Fibroblast of villous mesenchyme (primary cell): ENCODE measurements at regions not wholly inside any gene's neighbourhood (a gene's known extent, or its start where the extent isn't known, plus 50 kb on each side); places are given as distances from the start of the nearest gene placed in this dataset.

Experiments
- DNase-seq: peaks from one replicate; pipeline ENCODE4 v3.0.0-alpha.2; 2010; ENCODE audit warnings: low read depth
- H3K4me3 ChIP-seq: 2 replicates; pipeline ENCODE4 v1.5.1; 2011; ENCODE audit warnings: low read depth, mild to moderate bottlenecking, low read length
- TF ChIP-seq, protein P1 (sequence below): IDR thresholded peaks from 2 replicates; pipeline ENCODE4 v1.5.1; 2012; ENCODE audit warnings: low read depth, mild to moderate bottlenecking, low read length; ENCODE audit not compliant: insufficient read depth

DNA sequence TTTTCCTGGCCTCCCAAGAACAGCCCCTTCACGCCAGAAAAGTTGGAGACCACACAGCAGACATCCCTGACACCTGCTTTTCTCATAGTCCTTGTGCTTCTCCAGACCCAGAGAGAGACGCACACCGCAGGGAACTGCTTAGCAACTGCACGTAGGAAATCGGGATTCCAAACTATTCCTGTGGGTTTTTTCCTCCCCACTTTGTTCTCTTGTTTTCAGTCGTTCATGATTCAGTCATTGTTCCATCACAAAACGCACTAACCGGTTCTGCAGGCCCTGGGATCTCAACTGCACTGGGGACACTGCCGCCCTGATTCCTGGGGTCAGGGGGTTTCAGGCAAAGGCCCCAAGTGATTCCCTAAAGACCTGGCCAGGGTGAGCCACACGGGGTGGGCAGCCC, 588.0 kb upstream of the KLF4 start:
- TF ChIP-seq, protein P1, sequence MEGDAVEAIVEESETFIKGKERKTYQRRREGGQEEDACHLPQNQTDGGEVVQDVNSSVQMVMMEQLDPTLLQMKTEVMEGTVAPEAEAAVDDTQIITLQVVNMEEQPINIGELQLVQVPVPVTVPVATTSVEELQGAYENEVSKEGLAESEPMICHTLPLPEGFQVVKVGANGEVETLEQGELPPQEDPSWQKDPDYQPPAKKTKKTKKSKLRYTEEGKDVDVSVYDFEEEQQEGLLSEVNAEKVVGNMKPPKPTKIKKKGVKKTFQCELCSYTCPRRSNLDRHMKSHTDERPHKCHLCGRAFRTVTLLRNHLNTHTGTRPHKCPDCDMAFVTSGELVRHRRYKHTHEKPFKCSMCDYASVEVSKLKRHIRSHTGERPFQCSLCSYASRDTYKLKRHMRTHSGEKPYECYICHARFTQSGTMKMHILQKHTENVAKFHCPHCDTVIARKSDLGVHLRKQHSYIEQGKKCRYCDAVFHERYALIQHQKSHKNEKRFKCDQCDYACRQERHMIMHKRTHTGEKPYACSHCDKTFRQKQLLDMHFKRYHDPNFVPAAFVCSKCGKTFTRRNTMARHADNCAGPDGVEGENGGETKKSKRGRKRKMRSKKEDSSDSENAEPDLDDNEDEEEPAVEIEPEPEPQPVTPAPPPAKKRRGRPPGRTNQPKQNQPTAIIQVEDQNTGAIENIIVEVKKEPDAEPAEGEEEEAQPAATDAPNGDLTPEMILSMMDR = no peak
- no peak for DNase-seq
- H3K4me3 ChIP-seq = no peak overlapping the region

DNA sequence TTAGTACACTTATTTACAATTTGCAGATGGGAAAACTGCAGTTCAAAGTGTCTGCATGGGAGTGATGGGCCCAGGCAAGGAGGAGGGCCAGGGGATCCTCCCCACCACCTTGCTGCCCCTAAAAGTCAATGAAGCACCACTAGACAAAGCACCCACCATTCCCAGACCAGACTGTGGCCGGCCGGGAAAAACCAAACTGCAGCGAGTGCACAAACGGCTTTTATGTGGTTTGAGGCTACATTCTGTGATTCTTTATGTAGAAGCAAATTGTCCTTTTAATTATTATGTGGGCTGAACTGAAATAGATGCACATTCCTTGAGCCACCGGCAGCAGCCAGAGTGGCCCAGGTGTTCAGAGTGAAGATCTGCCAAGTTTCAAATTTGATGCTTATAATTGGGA, 585.3 kb upstream of the KLF4 start:
- TF ChIP-seq, protein P1 = no peak
- no peak overlapping the region for H3K4me3 ChIP-seq

DNA sequence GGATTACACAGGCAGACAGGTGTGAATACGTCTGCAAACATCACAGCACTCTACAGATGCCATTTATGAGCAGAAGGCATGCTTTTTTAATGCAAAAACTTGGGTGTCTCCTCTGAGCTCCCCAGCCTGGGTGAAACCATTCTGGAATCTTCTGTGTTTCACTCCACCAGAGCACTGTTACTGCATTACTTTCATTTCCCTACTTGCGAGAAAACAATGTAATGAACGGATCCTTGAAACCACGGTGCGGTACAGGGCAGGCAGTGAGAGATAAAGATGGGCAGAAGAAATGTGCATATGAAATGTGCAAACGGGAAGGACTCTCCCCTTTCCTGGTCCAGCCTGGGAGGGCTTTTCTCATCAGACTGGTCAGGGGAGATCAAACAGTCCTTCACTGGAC, 584.3 kb upstream of the KLF4 start:
- DNase-seq = no peak
- TF ChIP-seq, protein P1 = no peak
- no peak overlapping the region for H3K4me3 ChIP-seq

More for the DNA sequence above, 585.3 kb upstream of the KLF4 start:
- no peak for DNase-seq

DNA sequence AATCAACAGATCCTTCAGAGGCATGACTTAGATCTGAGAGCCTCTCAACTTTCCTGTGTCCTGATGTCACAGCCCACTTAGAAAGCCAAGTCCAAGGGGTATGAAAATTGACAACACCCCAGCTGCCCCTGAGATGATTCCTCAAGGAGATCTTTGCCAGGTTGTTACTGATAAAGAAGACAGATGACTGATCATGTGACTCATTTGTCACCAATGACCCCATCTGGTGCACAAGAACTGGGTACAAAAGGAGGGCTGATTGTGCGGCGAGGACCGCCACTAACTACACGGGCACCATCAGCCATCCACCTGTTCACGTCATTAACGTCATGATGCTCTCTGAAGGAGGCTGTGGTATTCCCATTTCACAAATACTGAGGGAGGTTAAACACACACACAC, 583.2 kb upstream of the KLF4 start:
- DNase-seq = no peak
- no peak overlapping the region for H3K4me3 ChIP-seq
- TF ChIP-seq, protein P1 = no peak

DNA sequence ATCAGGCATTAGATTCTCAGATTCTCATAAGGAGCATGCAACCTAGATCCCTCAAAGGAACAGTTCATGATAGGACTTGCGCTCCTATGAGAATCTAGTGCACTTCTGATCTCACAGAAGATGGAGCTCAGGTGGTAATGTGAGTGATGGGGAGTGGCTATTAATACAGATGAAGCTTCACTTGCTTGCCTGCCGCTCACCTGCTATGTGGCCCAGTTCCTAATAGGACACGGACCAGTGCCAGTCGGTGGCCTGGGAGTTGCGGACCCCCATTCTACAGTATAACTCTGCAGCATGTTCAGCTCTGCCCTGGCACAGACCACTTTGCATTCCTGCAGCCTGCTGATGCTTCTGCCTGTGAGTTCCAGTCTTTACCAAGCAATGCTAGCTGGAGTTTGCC, 581.3 kb upstream of the KLF4 start:
- no peak for DNase-seq
- TF ChIP-seq, protein P1 = no peak
- H3K4me3 ChIP-seq = no peak overlapping the region

DNA sequence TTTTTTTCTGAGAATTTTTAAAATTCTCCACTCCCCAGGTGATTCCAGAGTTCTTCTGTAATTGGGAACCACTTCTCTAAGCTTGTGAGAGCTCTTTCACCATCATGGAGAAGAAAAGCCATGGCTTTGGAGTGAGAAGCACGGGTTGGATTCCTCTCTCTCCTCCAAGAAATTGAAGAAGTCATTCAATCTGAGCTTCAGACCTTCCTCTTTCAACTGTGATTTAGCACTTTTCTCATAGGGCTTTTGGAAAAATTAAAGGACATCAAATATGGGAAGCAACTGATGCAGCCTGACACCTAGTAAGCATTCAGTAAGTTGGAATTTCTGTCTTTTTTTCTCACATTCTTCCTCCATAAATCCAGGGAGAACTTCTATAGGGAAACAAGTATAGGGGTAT, 580.4 kb upstream of the KLF4 start:
- DNase-seq = no peak
- TF ChIP-seq, protein P1 = no peak
- no peak overlapping the region for H3K4me3 ChIP-seq

DNA sequence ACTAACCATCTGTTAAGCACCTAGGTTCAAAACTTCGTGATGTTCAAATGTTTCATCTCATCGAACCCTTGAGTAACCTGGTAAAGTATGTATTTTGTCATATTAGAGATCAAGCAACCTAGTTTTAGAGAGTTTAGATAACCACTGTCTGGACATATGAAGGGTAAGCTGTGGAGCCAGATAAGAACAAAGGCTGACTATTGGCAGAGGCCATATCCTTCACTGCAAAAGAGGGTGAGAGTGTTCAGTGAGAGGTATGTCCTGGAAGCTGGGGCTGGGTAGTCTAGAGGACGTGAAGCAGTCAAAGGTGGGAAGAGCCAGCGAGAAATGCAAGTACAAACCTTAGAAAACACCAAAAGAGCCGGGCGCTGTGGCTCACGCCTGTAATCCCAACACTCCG, 573.1 kb upstream of the KLF4 start:
- TF ChIP-seq, protein P1 = no peak
- no peak overlapping the region for H3K4me3 ChIP-seq
- DNase-seq = no peak
